ENCODE measurements at regions not wholly inside any gene's neighbourhood (a gene's known extent, or its start where the extent isn't known, plus 50 kb on each side); places are given as distances from the start of the nearest gene placed in this dataset.
"Not testable (repeated sequence)": the region's sequence is repeated elsewhere in the genome, so short reads cannot be mapped to it uniquely, and the experiment has no call there.

- Histone ChIP-seq H3K9me3 (no peaks in the 10 kb centered on the region), H3K4me1 (peaks cover 0 to 5% (median 0%) of the 10 kb centered on the region in 4 donors), H3K4me3 (no peak overlapping the region), H3K27ac (replicated peaks in 1 of 4) (no peak overlapping the region), H3K27me3 (no peaks in the 10 kb centered on the region), H3K36me3 (no peaks in the 10 kb centered on the region)
- intact Hi-C loops (cut with DNase I) = no loop called here
- no peak for TF ChIP-seq EP300 (IDR thresholded peaks at IDR 0.05)
- no peak for TF ChIP-seq CTCF (IDR thresholded peaks at IDR 0.05)
- TF ChIP-seq POLR2AphosphoS5 (IDR thresholded peaks at IDR 0.05) = no peak
- no peak for TF ChIP-seq POLR2A (IDR thresholded peaks at IDR 0.05; ENCODE audit: low read depth)
- WGBS = 92% methylated on average over 4 of the region's 4 CpGs
- DNase-seq (ENCODE audit: extremely low spot score) = no peak
Measured at GRCh38 chr21:15466329-15466728, 263.5 kb upstream of the USP25 start.

DNA sequence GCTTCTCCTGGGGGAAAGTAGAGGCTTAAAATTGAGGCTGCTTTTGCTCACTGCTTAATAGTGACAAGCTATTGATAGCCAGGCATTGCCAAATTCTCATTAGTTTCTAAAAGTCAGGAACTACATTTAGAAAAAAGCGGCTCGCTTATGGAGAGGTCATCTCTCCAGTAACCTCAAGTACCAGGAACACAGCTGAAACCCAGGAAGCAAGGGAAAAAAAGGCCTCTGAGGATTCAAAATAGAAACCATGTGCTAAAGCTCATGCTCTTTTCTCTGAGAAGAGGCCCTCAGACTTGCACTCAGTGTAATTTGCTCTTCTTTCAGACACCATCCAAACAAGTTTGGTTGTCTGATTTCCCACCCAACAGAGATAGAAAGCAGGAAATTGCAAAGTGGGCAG, 261.4 kb upstream of the USP25 start:
- DNase-seq (ENCODE audit: extremely low spot score) = no peak
- intact Hi-C loops (cut with DNase I) = no loop called here
- Histone ChIP-seq H3K9me3 (no peaks in the 10 kb centered on the region), H3K36me3 (no peaks in the 10 kb centered on the region), H3K27ac (replicated peaks in 1 of 4) (no peak overlapping the region), H3K27me3 (no peaks in the 10 kb centered on the region), H3K4me3 (no peak overlapping the region), H3K4me1 (peaks cover 0 to 5% (median 0%) of the 10 kb centered on the region in 4 donors)
- WGBS = 91% methylated on average over 2 of the region's 2 CpGs
- TF ChIP-seq POLR2A (IDR thresholded peaks at IDR 0.05; ENCODE audit: low read depth) = no peak
- no peak for TF ChIP-seq CTCF (IDR thresholded peaks at IDR 0.05)
- TF ChIP-seq POLR2AphosphoS5 (IDR thresholded peaks at IDR 0.05) = no peak
- TF ChIP-seq EP300 (IDR thresholded peaks at IDR 0.05) = no peak

GRCh38 chr21:15472108-15473040, 257.4 kb upstream of the USP25 start:
- intact Hi-C loops (cut with DNase I) = no loop called here
- no peak for DNase-seq (ENCODE audit: extremely low spot score)
- TF ChIP-seq POLR2A (IDR thresholded peaks at IDR 0.05; ENCODE audit: low read depth) (no peak), POLR2AphosphoS5 (IDR thresholded peaks at IDR 0.05) (no peak), EP300 (IDR thresholded peaks at IDR 0.05) (no peak), CTCF (IDR thresholded peaks at IDR 0.05) (no peak)
- no peaks in the 10 kb centered on the region for H3K27me3 ChIP-seq
- H3K27ac ChIP-seq (replicated peaks in 1 of 4) = no peak overlapping the region
- H3K4me3 ChIP-seq = no peak overlapping the region
- 95% methylated on average over 6 of the region's 6 CpGs for WGBS
- peaks cover 0 to 5% (median 0%) of the 10 kb centered on the region in 4 donors for H3K4me1 ChIP-seq
- H3K36me3 ChIP-seq = no peaks in the 10 kb centered on the region
- H3K9me3 ChIP-seq = no peaks in the 10 kb centered on the region

DNA sequence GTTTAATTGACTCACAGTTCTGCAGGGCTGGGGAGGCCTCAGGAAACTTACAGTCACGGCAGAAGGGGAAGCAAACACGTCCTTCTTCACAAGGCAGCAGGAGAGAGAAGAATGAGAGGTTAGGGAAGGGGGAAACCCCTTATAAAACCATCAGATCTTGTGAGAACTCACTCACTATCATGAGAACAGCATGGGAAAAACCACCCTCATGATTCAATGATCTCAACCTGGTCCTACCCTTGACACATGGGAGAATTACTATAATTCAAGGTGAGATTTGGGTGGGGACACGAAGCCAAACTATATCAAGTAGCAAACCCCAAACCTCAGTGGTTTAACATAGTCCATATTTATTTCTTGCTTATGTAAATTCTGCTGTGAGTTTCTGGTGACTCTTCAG, 252.0 kb upstream of the USP25 start:
- H3K4me3 ChIP-seq; intact Hi-C loops (cut with DNase I); DNase-seq (ENCODE audit: extremely low spot score); H3K9me3 ChIP-seq; H3K4me1 ChIP-seq; H3K36me3 ChIP-seq; H3K27ac ChIP-seq (replicated peaks in 1 of 4); H3K27me3 ChIP-seq: not testable (repeated sequence)
- 95% methylated on average over 3 of the region's 3 CpGs for WGBS

- no peaks in the 10 kb centered on the region for H3K36me3 ChIP-seq
- intact Hi-C loops (cut with DNase I) = loop anchor here (5.0 to 10.0 kb wide), 2 partner anchors 413 to 1075 kb away; no protein-coding TSS in a partner anchor
- TF ChIP-seq EP300 (IDR thresholded peaks at IDR 0.05) (no peak), POLR2A (IDR thresholded peaks at IDR 0.05; ENCODE audit: low read depth) (no peak), CTCF (IDR thresholded peaks at IDR 0.05) (no peak), POLR2AphosphoS5 (IDR thresholded peaks at IDR 0.05) (no peak)
- H3K27ac ChIP-seq (replicated peaks in 1 of 4) = no peak overlapping the region
- no peak for DNase-seq (ENCODE audit: extremely low spot score)
- no peaks in the 10 kb centered on the region for H3K27me3 ChIP-seq
- no peaks in the 10 kb centered on the region for H3K9me3 ChIP-seq
- H3K4me3 ChIP-seq = no peak overlapping the region
- 86% methylated on average over 6 of the region's 6 CpGs for WGBS
- H3K4me1 ChIP-seq = no peaks in the 10 kb centered on the region
Measured at GRCh38 chr21:15480160-15480559, 249.6 kb upstream of the USP25 start.

Measured in esophagus muscularis mucosa (tissue), 4 donors.